CD14-positive monocyte (primary cell): ENCODE measurements at regions not wholly inside any gene's neighbourhood (a gene's known extent, or its start where the extent isn't known, plus 50 kb on each side); places are given as distances from the start of the nearest gene placed in this dataset.

ENCODE experiments used
- DNase-seq, 3 donors: peaks; one replicate each; pipeline ENCODE4 v3.0.0-alpha.2; 2011 to 2022
- H2AFZ ChIP-seq: 2 replicates; pipeline ENCODE4 v1.6.0; 2012; ENCODE audit warnings: mild to moderate bottlenecking, low read depth, low read length, inconsistent platforms; ENCODE audit not compliant: insufficient read depth, poor library complexity, severe bottlenecking
- H3K27ac ChIP-seq, 2 donors: 1 replicate in 1 of 2; 2 replicates in 1 of 2; pipeline ENCODE4 v1.5.1; 2012 to 2013; ENCODE audit warnings: low read length in 2 of 2, control low read depth in 1 of 2, inconsistent platforms in 1 of 2, low read depth in 1 of 2, mild to moderate bottlenecking in 1 of 2
- H3K27me3 ChIP-seq, 2 donors: one replicate each; pipeline versions ENCODE4 v1.6.0 to v1.6.1; 2011 to 2013; ENCODE audit warnings: low read length in 2 of 2; ENCODE audit not compliant: control insufficient read depth in 2 of 2, insufficient read depth in 2 of 2
- H3K36me3 ChIP-seq, 2 donors: replicated peaks in 1 of 2; 1 replicate in 1 of 2; 2 replicates in 1 of 2; pipeline versions ENCODE4 v1.5.1 to v1.6.1; 2012 to 2013; ENCODE audit warnings: low read length in 2 of 2, control low read depth in 1 of 2, inconsistent platforms in 1 of 2, mild to moderate bottlenecking in 1 of 2; ENCODE audit not compliant: insufficient read depth in 2 of 2, control insufficient read depth in 1 of 2
- H3K4me1 ChIP-seq, 2 donors: 1 replicate in 1 of 2; 2 replicates in 1 of 2; pipeline versions ENCODE4 v1.5.1 to v1.6.1; 2012 to 2013; ENCODE audit warnings: low read length in 2 of 2, control low read depth in 1 of 2, inconsistent platforms in 1 of 2, mild to moderate bottlenecking in 1 of 2, moderate library complexity in 1 of 2; ENCODE audit not compliant: insufficient read depth in 2 of 2, control insufficient read depth in 1 of 2
- H3K4me2 ChIP-seq: replicated peaks from 2 replicates; pipeline ENCODE3; 2012; ENCODE audit warnings: low read length, moderate library complexity, mild to moderate bottlenecking; ENCODE audit not compliant: poor library complexity, severe bottlenecking; ENCODE audit errors: extremely low read depth
- H3K4me3 ChIP-seq, 3 experiments: fragments of 200-600 bp in 1 of 3; sonication (generic) in 1 of 3; replicated peaks in 1 of 3; 1 replicate in 2 of 3; 2 replicates in 1 of 3; pipeline ENCODE4 v1.5.1; 2011 to 2013; ENCODE audit warnings: low read length in 3 of 3, mild to moderate bottlenecking in 3 of 3, control low read depth in 2 of 3, low read depth in 2 of 3, inconsistent platforms in 1 of 3, moderate library complexity in 1 of 3
- H3K79me2 ChIP-seq: 2 replicates; pipeline ENCODE4 v1.6.0; 2012; ENCODE audit warnings: mild to moderate bottlenecking, control low read depth, inconsistent platforms, low read length, moderate library complexity; ENCODE audit not compliant: insufficient read depth
- H3K9ac ChIP-seq: 2 replicates; pipeline ENCODE4 v1.6.0; 2017; ENCODE audit warnings: low read length, mild to moderate bottlenecking; ENCODE audit not compliant: insufficient read depth, poor library complexity, severe bottlenecking
- H3K9me3 ChIP-seq, 2 donors: replicated peaks in 1 of 2; 1 replicate in 1 of 2; 2 replicates in 1 of 2; pipeline versions ENCODE4 v1.5.1 to v1.6.1; 2012 to 2013; ENCODE audit warnings: low read length in 2 of 2, control low read depth in 1 of 2; ENCODE audit not compliant: control insufficient read depth in 1 of 2, insufficient read depth in 1 of 2
- H4K20me1 ChIP-seq: 2 replicates; pipeline ENCODE4 v1.6.0; 2012; ENCODE audit warnings: mild to moderate bottlenecking, low read length, control low read depth, moderate library complexity; ENCODE audit not compliant: insufficient read depth
- H3K27ac Mint-ChIP-seq, 7 donors: one replicate each; pipeline ENCODE4 v1.8.0; 2020; ENCODE audit warnings: mild to moderate bottlenecking in 7 of 7, mixed read lengths in 7 of 7, moderate library complexity in 6 of 7, inconsistent platforms in 2 of 7
- H3K27me3 Mint-ChIP-seq, 3 donors: one replicate each; pipeline ENCODE4 v1.8.0; 2021 to 2022; ENCODE audit warnings: low read depth in 3 of 3, mild to moderate bottlenecking in 3 of 3, mixed read lengths in 3 of 3, moderate library complexity in 3 of 3, inconsistent platforms in 1 of 3
- H3K36me3 Mint-ChIP-seq, 2 donors: one replicate each; pipeline ENCODE4 v1.8.0; 2020; ENCODE audit warnings: mixed read lengths in 2 of 2, inconsistent platforms in 1 of 2, mild to moderate bottlenecking in 1 of 2
- H3K4me1 Mint-ChIP-seq: one replicate; pipeline ENCODE4 v1.8.0; 2020; ENCODE audit warnings: mild to moderate bottlenecking, mixed read lengths
- H3K4me3 Mint-ChIP-seq, 2 donors: one replicate each; pipeline ENCODE4 v1.8.0; 2020; ENCODE audit warnings: mild to moderate bottlenecking in 2 of 2, mixed read lengths in 2 of 2, moderate library complexity in 1 of 2
- H3K9me3 Mint-ChIP-seq, 7 donors: one replicate each; pipeline ENCODE4 v1.8.0; 2020 to 2022; ENCODE audit warnings: mixed read lengths in 7 of 7, mild to moderate bottlenecking in 6 of 7, moderate library complexity in 6 of 7, inconsistent platforms in 2 of 7
- CTCF ChIP-seq: fragments of 200-600 bp; IDR thresholded peaks from one replicate; pipeline ENCODE4 v1.8.0; 2022; ENCODE audit warnings: antibody characterized with exemption, mild to moderate bottlenecking
- WGBS: methylation state at CpG from one replicate; pipeline ENCODE4 v1.1.5; 2013; ENCODE audit warnings: missing lambda C conversion rate; ENCODE audit not compliant: insufficient coverage; 5-methylcytosine and 5-hydroxymethylcytosine counted together
- intact Hi-C, 2 donors: fragments of 100-400 bp; cut with micrococcal nuclease; formaldehyde crosslinking; loops; one replicate each; pipeline versions ENCODE4 v1.15.0 to v1.15.1; 2023

DNA sequence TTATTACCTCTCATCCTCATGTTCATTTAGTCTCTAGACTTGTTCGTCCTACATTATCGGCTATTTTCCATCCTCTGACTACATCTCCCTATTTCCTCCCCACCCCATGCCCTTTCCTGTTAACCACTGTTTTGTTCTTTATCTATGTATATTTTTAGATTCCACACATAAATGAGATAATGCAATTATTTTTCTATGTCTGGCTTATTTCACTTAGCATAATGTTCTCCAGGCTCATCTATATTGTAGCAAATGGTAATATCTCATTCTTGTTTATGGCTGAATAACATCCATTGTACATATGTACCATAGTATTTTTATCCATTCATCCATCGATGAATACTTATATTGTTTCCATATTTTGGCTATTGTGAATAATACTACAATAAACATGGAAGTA is 84.6 kb upstream of the PTPRR start:
- Histone ChIP-seq H3K9ac (no peak overlapping the region), H3K4me2 (no peak overlapping the region), H4K20me1 (no peaks in the 10 kb centered on the region), H3K4me3 (no peak overlapping the region), H3K9me3 (no peaks in the 10 kb centered on the region), H3K27ac (no peak overlapping the region), H3K79me2 (no peaks in the 10 kb centered on the region), H3K36me3 (no peaks in the 10 kb centered on the region), H2AFZ (no peak overlapping the region), H3K27me3 (no peaks in the 10 kb centered on the region), H3K4me1 (no peaks in the 10 kb centered on the region)
- H3K9me3 Mint-ChIP-seq: no peaks in the 10 kb centered on the region
- no peak overlapping the region for H3K4me3 Mint-ChIP-seq
- H3K36me3 Mint-ChIP-seq: no peaks in the 10 kb centered on the region
- intact Hi-C loops: no loop called here
- WGBS: 100% methylated on average over 1 of the region's 3 CpGs
- no peaks in the 10 kb centered on the region for H3K4me1 Mint-ChIP-seq
- no peak for TF ChIP-seq CTCF
- H3K27ac Mint-ChIP-seq: no peak overlapping the region
- no peak for DNase-seq
- H3K27me3 Mint-ChIP-seq: peaks cover 0 to 1% (median 1%) of the 10 kb centered on the region in 3 donors

GRCh38 chr12:71004578-71004977 is 84.0 kb upstream of the PTPRR start:
- peaks cover 0 to 1% (median 1%) of the 10 kb centered on the region in 3 donors for H3K27me3 Mint-ChIP-seq
- H4K20me1 ChIP-seq: no peaks in the 10 kb centered on the region
- H3K27ac Mint-ChIP-seq: no peak overlapping the region
- H3K79me2 ChIP-seq: no peaks in the 10 kb centered on the region
- no peaks in the 10 kb centered on the region for H3K36me3 ChIP-seq
- WGBS: 80% methylated on average over 1 of the region's 4 CpGs
- H3K4me3 Mint-ChIP-seq: no peak overlapping the region
- no peaks in the 10 kb centered on the region for H3K9me3 ChIP-seq
- no peak for DNase-seq
- TF ChIP-seq CTCF: no peak
- no peaks in the 10 kb centered on the region for H3K4me1 ChIP-seq
- no peak overlapping the region for H3K27ac ChIP-seq
- no peak overlapping the region for H3K4me2 ChIP-seq
- no peak overlapping the region for H2AFZ ChIP-seq
- H3K4me1 Mint-ChIP-seq: no peaks in the 10 kb centered on the region
- no peaks in the 10 kb centered on the region for H3K9me3 Mint-ChIP-seq
- no peak overlapping the region for H3K4me3 ChIP-seq
- H3K9ac ChIP-seq: no peak overlapping the region
- no peaks in the 10 kb centered on the region for H3K36me3 Mint-ChIP-seq
- no peaks in the 10 kb centered on the region for H3K27me3 ChIP-seq
- intact Hi-C loops: no loop called here
